ENCODE measurements at regions not wholly inside any gene's neighbourhood (a gene's known extent, or its start where the extent isn't known, plus 50 kb on each side); places are given as distances from the start of the nearest gene placed in this dataset.

- TF ChIP-seq CBX8 (IDR thresholded peaks at IDR 0.05; ENCODE audit: borderline replicate concordance, low read depth, low read length) = no peak
- no peak for TF ChIP-seq FOSL1 (IDR thresholded peaks at IDR 0.05; ENCODE audit: insufficient read depth, low read depth, low read length)
- TF ChIP-seq NANOG (IDR thresholded peaks at IDR 0.05; ENCODE audit: insufficient read depth, low read depth, low read length, poor library complexity, severe bottlenecking) = no peak
- no peak for TF ChIP-seq SP4 (IDR thresholded peaks at IDR 0.05; ENCODE audit: low read length)
- no peak for TF ChIP-seq SRF (IDR thresholded peaks at IDR 0.05; ENCODE audit: low read depth, low read length)
- TF ChIP-seq CHD1 (IDR thresholded peaks at IDR 0.05; ENCODE audit: low read depth, low read length) = no peak
- no peak for TF ChIP-seq HDAC6 (IDR thresholded peaks at IDR 0.05; ENCODE audit: low read depth, low read length)
- no peak for TF ChIP-seq RAD21 (IDR thresholded peaks at IDR 0.05 in 1 of 2, conservative IDR thresholded peaks at IDR 0.05 in 1 of 2; ENCODE audit: low read depth in 2 of 2, low read length in 2 of 2)
- TF ChIP-seq EGR1 (IDR thresholded peaks at IDR 0.05; ENCODE audit: borderline replicate concordance, low read depth, low read length) = no peak
Measured at GRCh38 chr7:80259-81067, 111.9 kb upstream of the FAM20C start (continued).

All from H1 (cell line).